Ishikawa (cell line): ENCODE measurements at regions not wholly inside any gene's neighbourhood (a gene's known extent, or its start where the extent isn't known, plus 50 kb on each side); places are given as distances from the start of the nearest gene placed in this dataset.
A peak's percentile ranks its signal among the peaks of the same experiment; 100 is the strongest.

ENCODE experiments used
- CEBPB ChIP-seq: IDR thresholded peaks from 2 replicates; pipeline ENCODE4 v1.6.1; 2012
- CREB1 ChIP-seq: IDR thresholded peaks from 2 replicates; pipeline ENCODE4 v1.6.1; 2012; ENCODE audit warnings: low read depth
- EGR1 ChIP-seq: IDR thresholded peaks from 2 replicates; pipeline ENCODE4 v1.6.1; 2012
- EP300 ChIP-seq: IDR thresholded peaks from 2 replicates; pipeline ENCODE4 v1.6.1; 2012; ENCODE audit warnings: borderline replicate concordance
- FOXM1 ChIP-seq: IDR thresholded peaks from 2 replicates; pipeline ENCODE4 v1.6.1; 2012; ENCODE audit warnings: low read depth, borderline replicate concordance
- NFIC ChIP-seq: IDR thresholded peaks from 2 replicates; pipeline ENCODE4 v1.6.1; 2012
- RAD21 ChIP-seq: IDR thresholded peaks from 2 replicates; pipeline ENCODE4 v1.6.1; 2012; ENCODE audit warnings: low read depth
- REST ChIP-seq: IDR thresholded peaks from 2 replicates; pipeline ENCODE4 v1.6.1; 2012; ENCODE audit warnings: low read depth, mild to moderate bottlenecking
- TAF1 ChIP-seq: IDR thresholded peaks from 2 replicates; pipeline ENCODE4 v1.6.1; 2012; ENCODE audit warnings: low read depth, mild to moderate bottlenecking
- TCF12 ChIP-seq: IDR thresholded peaks from 2 replicates; pipeline ENCODE4 v1.6.1; 2012; ENCODE audit warnings: low read depth
- TEAD4 ChIP-seq: IDR thresholded peaks from 2 replicates; pipeline ENCODE4 v1.6.1; 2012
- USF1 ChIP-seq: IDR thresholded peaks from 2 replicates; pipeline ENCODE4 v1.6.1; 2012
- YY1 ChIP-seq: IDR thresholded peaks from 2 replicates; pipeline ENCODE4 v1.6.1; 2012; ENCODE audit warnings: low read depth
- ZBTB7A ChIP-seq: IDR thresholded peaks from 2 replicates; pipeline ENCODE4 v1.6.1; 2012; ENCODE audit warnings: low read depth
- TF ChIP-seq, protein P1 (sequence below): IDR thresholded peaks from 2 replicates; pipeline ENCODE4 v1.6.1; 2012

DNA sequence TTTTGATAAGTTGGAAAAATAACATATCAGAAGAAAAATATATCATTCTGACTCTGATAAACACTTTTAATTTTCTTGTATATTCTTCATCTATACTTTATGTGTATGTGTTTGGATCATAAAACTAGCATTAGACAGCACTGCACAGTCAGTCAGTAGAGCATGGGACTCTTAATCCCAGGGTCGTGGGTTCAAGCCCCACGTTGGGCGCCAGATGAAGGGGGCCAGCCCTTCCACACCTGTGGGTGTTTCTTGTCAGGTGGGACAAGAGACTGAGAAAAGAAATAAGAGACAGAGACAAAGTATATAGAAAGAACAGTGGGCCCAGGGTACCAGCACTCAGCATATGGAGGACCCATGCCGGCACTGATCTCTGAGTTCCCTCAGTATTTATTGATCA lies 546.0 kb upstream of the NR2F2 start:
- TF ChIP-seq ZBTB7A (no peak), EP300 (no peak), CEBPB (no peak), NFIC (no peak), REST (no peak), RAD21 (no peak), TEAD4 (no peak), TCF12 (no peak), YY1 (no peak), TAF1 (no peak), USF1 (no peak), CREB1 (no peak), FOXM1 (no peak), EGR1 (no peak)
- TF ChIP-seq, protein P1, sequence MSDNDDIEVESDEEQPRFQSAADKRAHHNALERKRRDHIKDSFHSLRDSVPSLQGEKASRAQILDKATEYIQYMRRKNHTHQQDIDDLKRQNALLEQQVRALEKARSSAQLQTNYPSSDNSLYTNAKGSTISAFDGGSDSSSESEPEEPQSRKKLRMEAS, result no peak

GRCh38 chr15:95793231-95793630 lies 537.3 kb upstream of the NR2F2 start:
- TF ChIP-seq TEAD4 (no peak), CREB1 (no peak), ZBTB7A (no peak), USF1 (no peak), YY1 (no peak), TAF1 (no peak), EP300 (no peak), TCF12 (no peak), RAD21 (no peak), REST (no peak), CEBPB (no peak), NFIC (no peak), FOXM1 (no peak), EGR1 (no peak)
- TF ChIP-seq, protein P1, result no peak

- TF ChIP-seq TEAD4 (no peak), EP300 (no peak), TCF12 (no peak), USF1 (no peak), NFIC (no peak), EGR1 (no peak), ZBTB7A (no peak), REST (no peak), YY1 (no peak)
- TF ChIP-seq, protein P1, result no peak
Observed at GRCh38 chr15:95795386-95795785, 535.1 kb upstream of the NR2F2 start.

DNA sequence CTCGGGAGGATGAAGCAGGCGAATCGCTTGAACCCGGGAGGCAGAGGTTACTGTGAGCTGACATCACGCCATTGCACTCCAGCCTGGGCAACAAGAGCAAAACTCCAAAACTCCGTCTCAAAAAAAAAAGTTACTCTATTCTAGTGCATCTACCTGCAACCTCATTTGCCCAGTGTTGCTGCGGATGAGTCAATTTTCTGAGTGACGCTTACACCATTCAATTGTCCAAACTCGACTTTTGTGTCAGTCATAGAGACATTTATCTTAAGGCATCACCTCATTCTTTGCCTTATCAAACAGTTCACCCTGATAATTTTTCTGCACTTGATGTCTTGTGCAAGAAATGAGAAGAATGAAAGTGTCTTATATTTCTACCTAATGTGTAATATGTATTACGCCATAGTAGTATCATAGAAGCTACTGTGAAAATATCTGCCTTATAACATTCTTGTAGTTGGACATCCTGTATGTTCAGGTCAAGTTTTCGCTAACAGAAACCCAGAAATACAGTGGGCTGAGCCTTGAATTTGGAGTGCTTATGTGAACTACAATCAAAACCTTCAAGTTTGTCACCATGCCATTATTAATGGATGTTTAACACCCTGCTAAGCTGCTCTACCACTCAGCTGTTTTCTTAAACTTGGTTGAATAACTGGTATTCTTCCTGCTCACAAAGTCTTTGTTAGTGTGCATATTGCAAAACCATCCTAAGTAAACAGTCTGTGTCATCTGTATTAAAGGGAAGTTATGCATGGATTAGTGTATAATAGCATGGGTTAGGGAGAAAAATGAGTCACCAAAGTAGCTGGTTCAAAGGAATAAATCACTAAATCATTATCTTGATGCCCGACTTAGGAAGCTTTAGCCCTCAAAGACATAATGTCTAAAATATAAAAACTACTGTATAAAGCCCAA lies 531.0 kb upstream of the NR2F2 start:
- peak; percentile 31; the same call in 1 of the 2 replicates for TF ChIP-seq CEBPB
- 0 out of 2 replicates have a peak, but pooled peaks have one; percentile 22 for TF ChIP-seq EP300
- TF ChIP-seq, protein P1, result no peak
